GM19467 (cell line): ENCODE measurements at regions not wholly inside any gene's neighbourhood (a gene's known extent, or its start where the extent isn't known, plus 50 kb on each side); places are given as distances from the start of the nearest gene placed in this dataset.
"Not testable (repeated sequence)": the region's sequence is repeated elsewhere in the genome, so short reads cannot be mapped to it uniquely, and the experiment has no call there.

ENCODE experiments used
- ATAC-seq: cut with Tn5 transposase; IDR thresholded peaks from one replicate; pipeline ENCODE4 v1.9.1; 2021; ENCODE audit warnings: mild to moderate bottlenecking, moderate library complexity; ENCODE audit not compliant: unreplicated experiment

DNA sequence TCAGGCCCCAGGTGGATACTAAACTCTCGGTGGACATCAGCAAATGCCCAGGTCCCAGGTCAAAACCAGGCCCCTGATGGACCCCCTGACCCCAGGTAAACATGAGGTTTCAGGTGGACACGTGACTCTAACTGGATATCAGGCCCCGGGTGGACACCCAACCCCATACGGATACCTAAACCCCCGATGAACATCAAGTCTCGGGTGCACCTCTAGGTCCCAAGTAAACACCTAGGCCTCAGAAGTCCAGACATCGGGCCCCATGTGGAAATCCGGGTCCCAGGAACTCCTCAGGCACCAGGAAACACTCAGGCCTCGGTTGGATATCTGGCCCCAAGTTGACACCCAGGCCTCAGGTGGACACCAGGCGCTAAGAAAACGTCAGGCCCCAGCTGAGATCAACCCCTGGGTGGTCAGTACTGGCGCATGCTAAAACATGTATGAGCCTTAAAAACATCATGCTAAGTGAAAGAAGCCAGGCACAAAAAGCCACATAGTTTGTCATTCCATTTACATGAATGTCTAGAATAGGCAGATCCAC, 54.4 kb upstream of the SEPTIN5 start:
- ATAC-seq: no peak

DNA sequence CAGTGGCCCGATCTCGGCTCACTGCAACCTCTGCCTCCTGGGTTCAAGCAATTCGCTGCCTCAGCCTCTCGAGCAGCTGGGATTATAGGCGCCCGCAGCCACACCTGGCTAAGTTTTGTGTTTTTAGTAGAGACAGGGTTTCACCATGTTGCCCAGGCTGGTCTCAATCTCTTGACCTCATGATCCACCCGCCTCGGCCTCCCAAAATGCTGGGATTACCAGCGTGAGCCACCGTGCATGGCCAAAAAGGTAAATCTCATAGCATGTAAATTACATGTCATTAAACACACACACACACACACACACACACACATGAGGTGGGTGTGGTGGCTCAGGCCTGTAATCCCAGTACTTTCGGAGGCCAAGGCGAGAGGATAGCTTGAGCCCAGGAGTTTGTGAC, 53.7 kb upstream of the SEPTIN5 start:
- ATAC-seq: not testable (repeated sequence)

DNA sequence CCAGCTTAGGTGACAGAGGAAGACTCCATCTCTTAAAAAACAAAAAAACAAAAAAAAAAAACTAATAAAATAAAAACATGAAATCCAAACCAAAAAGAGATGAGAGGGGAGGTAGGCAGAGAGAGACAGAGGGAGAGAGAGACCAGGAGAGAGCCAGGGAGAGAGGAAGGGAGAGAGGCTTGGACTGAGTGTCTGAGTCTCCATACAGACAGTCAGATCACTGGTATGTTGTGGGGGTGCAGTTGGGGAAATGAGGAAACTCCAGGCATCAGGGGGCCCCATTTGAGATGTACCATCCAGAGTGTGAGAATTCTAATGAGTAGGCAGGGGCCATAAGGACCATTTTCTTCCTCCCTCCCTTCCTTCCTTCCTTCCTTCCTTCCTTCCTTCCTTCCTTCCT, 53.1 kb upstream of the SEPTIN5 start:
- no peak for ATAC-seq

DNA sequence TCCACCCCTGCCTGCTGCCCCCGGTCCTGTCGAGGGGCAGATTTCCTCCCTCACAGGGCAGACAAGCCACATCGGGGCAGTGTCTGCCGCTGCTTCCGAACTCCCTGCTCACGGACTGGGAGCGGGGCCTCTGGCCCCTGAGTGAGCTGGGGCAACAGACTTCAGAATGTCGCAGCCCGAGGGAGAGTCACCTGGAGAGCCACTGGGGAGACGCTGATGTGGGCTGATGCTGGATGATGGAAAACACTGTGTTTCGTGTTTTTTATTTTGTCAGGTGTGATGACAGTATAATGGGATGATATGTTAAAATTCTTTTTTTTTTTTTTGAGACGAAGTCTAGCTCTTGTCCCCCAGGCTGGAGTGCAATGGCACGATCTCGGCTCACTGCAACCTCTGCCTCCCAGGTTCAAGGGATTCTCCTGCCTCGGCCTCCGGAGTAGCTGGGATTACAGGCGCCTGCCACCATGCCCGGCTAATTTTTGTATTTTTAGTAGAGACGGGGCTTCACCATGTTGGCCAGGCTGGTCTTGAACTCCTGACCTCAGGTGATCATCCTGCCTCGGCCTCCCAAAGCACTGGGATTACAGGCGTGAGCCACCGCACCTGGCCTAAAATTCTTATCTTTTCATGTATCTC, 52.1 kb upstream of the SEPTIN5 start:
- ATAC-seq: not testable (repeated sequence)

DNA sequence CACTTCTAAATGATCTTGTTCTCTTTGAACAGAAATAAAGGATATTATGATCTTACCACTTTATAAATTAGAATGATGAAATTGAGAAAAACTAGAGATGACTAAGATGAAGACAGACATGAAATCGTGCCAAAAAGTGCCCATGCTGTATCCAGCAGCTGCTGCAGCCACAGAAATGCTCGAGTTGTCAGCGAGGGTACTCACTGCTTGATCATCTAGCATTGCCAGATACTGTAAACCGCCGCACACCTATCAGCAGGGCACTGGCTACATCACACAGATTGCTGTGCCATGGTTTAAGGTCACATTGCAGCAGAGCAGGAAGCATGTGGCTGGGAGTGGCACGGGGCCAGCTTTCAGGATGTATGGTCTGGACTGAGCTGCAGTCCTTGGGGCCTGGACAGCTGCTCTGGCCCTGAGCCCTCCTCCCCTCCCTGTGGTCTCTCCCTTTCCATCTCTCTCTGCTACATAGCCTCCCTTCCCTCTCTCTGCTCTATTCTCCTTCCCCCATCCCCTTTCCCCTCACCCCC, 51.0 kb upstream of the SEPTIN5 start:
- ATAC-seq: no peak

DNA sequence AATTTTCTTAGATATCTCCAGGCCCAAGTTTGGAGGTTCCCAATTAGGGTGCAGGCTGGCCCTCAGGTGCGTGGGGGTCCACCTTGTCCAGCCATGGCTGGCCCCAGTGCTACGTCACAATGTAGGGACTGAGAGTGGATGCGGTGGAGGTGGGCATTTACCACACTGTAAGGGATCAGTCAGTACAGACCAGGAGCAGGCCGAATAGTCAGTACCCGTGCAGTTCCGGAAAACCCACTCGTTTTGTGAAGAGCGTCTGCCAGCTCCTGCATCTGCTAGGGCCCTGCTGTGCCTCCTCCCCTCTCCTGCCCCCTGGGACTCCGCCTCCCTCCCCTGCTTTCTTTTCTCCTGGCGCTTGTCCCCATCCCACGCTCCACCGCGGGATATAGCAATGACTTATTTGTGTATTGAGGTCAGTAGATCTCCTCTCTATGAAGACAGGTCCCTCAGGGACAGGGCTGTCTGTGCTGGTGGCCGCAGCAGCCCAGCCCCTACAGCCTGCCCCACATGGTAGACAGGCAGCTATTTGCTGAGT, 50.4 kb upstream of the SEPTIN5 start:
- ATAC-seq: no peak

DNA sequence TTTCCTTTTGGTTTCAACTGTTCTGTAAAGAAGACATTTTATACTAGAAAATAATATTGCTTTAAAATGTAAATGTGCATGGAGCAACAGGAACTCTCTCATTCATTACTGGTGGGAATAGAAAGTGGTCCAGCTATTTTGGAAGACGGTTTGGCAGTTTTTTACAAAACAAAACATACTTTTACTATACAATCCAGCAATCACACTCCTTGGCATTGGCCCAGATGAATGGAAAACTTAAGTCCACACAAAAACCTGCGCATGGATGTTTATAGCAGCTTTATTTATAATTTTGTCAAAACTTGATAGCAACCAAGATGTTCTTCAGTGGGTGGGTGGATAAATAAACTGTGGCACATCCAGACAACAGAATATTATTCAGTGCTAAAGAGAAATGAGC, 49.9 kb upstream of the SEPTIN5 start:
- no peak for ATAC-seq
